SK-N-MC (cell line): ENCODE measurements at regions not wholly inside any gene's neighbourhood (a gene's known extent, or its start where the extent isn't known, plus 50 kb on each side); places are given as distances from the start of the nearest gene placed in this dataset.

Experiments used
- EZH2 ChIP-seq: fragments of 200-600 bp; sonication (generic); IDR thresholded peaks from one replicate; pipeline ENCODE4 v1.6.1; 2017; ENCODE audit warnings: antibody characterized with exemption
- FOXP2 ChIP-seq: optimal IDR thresholded peaks from 2 replicates; pipeline ENCODE3; 2011; ENCODE audit warnings: mild to moderate bottlenecking, moderate library complexity; ENCODE audit not compliant: insufficient read depth; ENCODE audit errors: extremely low read length, control extremely low read depth
- POLR2AphosphoS5 ChIP-seq: IDR thresholded peaks from 2 replicates; pipeline ENCODE4 v1.6.1; 2012; ENCODE audit warnings: mild to moderate bottlenecking, low read depth, low read length, borderline replicate concordance

GRCh38 chr7:16318989-16319915 is 102.1 kb downstream of the CRPPA start:
- TF ChIP-seq EZH2 (no peak), POLR2AphosphoS5 (no peak), FOXP2 (no peak)
